ENCODE measurements at regions not wholly inside any gene's neighbourhood (a gene's known extent, or its start where the extent isn't known, plus 50 kb on each side); places are given as distances from the start of the nearest gene placed in this dataset.

DNA sequence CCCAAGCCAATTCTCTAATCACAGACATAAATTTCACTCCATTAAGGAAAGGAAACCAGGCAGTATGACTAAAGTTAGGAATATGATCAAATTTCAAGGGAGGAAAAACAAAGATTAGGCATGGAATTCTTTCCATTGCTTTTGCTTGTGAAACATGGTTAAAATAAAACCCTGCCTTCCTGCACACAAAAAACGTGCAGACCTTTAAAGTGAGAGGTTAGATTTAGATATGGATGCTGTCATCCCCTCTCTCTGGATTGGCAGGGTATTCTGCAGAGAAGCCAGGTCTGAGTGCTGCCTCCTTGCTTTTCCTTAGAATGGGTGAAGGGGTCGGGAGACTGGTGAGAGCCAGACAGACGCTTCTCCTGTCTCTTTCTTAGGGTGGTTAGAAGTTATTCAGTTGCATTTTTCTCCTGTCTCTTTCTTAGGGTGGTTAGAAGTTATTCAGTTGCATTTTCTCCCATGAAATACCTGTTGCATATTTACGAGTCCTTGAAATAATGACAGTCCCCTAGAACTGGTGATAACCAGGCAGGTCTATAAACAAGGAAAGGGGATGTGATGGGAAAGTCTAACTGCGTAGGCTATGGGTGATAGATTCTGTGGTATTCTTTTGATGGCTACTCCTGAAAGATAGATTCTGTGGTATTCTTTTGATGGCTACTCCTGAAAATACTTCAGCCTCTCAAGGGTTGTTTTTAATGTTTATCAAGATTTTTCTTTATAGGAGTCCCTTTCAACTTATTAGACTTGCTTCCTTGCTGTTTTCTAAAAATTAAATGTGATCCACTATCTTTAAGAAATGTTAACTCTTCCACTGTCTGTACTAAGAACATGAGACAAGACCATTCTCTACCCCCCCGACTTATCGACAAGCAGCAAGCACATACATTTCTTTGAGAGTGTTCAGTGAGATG lies 163.6 kb downstream of the SPRY1 start:
- Histone ChIP-seq H3K36me3 (ENCODE audit: control insufficient read depth in 2 of 2, insufficient read depth in 2 of 2, low read length in 1 of 2) (no peaks in the 10 kb centered on the region), H3K9me3 (ENCODE audit: control insufficient read depth in 2 of 2, insufficient read depth in 1 of 2, low read depth in 1 of 2, low read length in 1 of 2) (no peaks in the 10 kb centered on the region), H3K4me3 (ENCODE audit: low read depth in 1 of 2, low read length in 2 of 2) (no peak overlapping the region), H3K4me1 (ENCODE audit: control insufficient read depth in 2 of 2, insufficient read depth in 2 of 2, low read length in 1 of 2) (no peaks in the 10 kb centered on the region), H3K27me3 (ENCODE audit: control insufficient read depth in 1 of 2, insufficient read depth in 2 of 2, low read length in 2 of 2) (no peaks in the 10 kb centered on the region), H3K27ac (ENCODE audit: low read depth in 2 of 2, low read length in 1 of 2) (no peak overlapping the region)
- WGBS, 2 donors, result 80 to 89% methylated on average over 7 of the region's 7 CpGs

DNA sequence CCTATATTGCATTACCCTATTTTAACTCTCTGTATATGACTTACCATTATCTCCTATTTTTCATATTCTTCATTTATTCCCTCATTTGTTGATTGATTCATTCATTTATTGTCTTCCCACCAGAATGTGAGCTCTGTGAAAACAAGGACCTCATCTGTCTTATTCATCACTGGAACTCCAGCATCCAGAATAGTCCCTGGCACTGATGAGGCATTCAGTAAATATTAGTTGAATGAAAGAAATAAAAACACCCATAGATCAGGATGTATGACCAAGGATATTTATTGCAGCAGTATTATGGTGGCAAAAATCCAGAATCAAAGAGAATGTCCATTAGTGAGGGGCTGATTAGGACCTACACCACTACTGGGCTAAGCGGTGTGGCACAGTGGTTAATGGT lies 164.9 kb downstream of the SPRY1 start:
- no peaks in the 10 kb centered on the region for H3K4me1 ChIP-seq (ENCODE audit: control insufficient read depth in 2 of 2, insufficient read depth in 2 of 2, low read length in 1 of 2)
- H3K4me3 ChIP-seq (ENCODE audit: low read depth in 1 of 2, low read length in 2 of 2), result no peak overlapping the region
- WGBS, 2 donors, result 0 to 14% methylated on average over 1 of the region's 1 CpG
- no peaks in the 10 kb centered on the region for H3K27me3 ChIP-seq (ENCODE audit: control insufficient read depth in 1 of 2, insufficient read depth in 2 of 2, low read length in 2 of 2)
- no peak overlapping the region for H3K27ac ChIP-seq (ENCODE audit: low read depth in 2 of 2, low read length in 1 of 2)
- H3K9me3 ChIP-seq (ENCODE audit: control insufficient read depth in 2 of 2, insufficient read depth in 1 of 2, low read depth in 1 of 2, low read length in 1 of 2), result no peaks in the 10 kb centered on the region
- H3K36me3 ChIP-seq (ENCODE audit: control insufficient read depth in 2 of 2, insufficient read depth in 2 of 2, low read length in 1 of 2), result no peaks in the 10 kb centered on the region

DNA sequence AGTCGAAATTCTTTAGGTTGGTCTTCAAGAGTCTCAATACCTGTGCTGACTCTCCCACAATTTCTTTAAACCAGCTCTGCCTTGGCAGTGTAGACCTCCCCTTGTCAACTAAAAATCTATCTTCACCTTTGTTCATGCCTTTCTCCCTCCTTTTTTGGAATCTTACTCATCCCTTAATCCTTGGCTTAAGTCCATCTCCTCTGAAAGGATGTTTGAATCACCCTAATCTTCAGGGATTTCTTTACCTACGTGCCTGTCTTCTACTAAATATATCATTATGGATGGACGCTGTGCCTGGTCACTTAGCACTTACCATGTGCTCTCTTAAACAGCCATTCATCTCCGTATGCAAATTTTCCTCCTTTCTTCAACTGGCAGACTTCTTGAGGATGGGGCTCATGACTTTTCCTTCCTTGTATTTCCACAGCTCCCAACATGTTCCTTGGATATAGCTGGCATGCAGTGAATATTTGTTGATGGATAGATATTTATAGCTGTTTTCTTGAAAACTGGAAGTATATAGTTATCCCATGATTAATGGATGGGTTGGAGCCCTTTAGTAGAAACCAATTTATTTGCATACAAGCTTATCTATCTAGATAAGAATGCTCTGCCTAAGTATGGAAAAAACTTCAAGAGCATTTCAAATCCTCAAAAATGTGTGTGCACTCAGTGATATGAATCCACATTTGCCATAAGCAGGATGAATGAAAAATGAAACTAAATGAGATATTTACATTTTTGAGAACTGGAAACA lies 166.6 kb downstream of the SPRY1 start:
- WGBS, 2 donors, result 50 to 64% methylated on average over 4 of the region's 4 CpGs

DNA sequence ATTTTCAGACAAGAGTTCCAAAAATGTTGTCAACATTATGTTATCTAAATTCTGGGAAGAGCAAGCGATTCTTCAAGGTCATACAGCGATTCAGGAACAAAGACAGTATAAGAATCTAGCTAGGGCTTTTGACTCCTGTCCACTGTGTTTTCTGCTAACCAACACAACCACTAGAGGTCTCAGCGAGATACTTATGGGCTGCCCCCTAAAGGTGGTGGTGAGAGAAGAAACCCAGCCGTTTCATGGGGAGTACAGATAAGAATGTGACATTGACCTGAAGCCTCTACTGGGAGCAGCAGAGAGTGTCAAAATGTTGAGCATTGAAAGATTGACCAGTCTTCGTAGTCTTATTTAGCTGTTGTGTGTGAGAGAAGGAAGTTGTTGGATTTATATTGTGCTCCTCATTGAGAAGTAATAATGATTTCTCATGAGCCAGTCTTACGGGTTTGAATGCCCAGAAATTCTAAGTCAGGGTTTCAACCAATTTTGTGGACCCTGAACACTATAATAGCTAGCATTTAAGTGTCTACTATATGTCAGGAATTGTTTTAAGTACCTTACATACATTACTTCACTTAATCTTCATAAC lies 168.3 kb downstream of the SPRY1 start:
- Histone ChIP-seq H3K4me3 (ENCODE audit: low read depth in 1 of 2, low read length in 2 of 2) (no peak overlapping the region), H3K4me1 (ENCODE audit: control insufficient read depth in 2 of 2, insufficient read depth in 2 of 2, low read length in 1 of 2) (no peaks in the 10 kb centered on the region), H3K27me3 (ENCODE audit: control insufficient read depth in 1 of 2, insufficient read depth in 2 of 2, low read length in 2 of 2) (no peaks in the 10 kb centered on the region), H3K27ac (ENCODE audit: low read depth in 2 of 2, low read length in 1 of 2) (no peak overlapping the region), H3K36me3 (ENCODE audit: control insufficient read depth in 2 of 2, insufficient read depth in 2 of 2, low read length in 1 of 2) (no peaks in the 10 kb centered on the region), H3K9me3 (ENCODE audit: control insufficient read depth in 2 of 2, insufficient read depth in 1 of 2, low read depth in 1 of 2, low read length in 1 of 2) (no peaks in the 10 kb centered on the region)
- WGBS, 2 donors, result 52 to 57% methylated on average over 6 of the region's 6 CpGs

More for the DNA sequence above, 166.6 kb downstream of the SPRY1 start:
- H3K36me3 ChIP-seq (ENCODE audit: control insufficient read depth in 2 of 2, insufficient read depth in 2 of 2, low read length in 1 of 2), result no peaks in the 10 kb centered on the region
- no peaks in the 10 kb centered on the region for H3K9me3 ChIP-seq (ENCODE audit: control insufficient read depth in 2 of 2, insufficient read depth in 1 of 2, low read depth in 1 of 2, low read length in 1 of 2)
- H3K4me3 ChIP-seq (ENCODE audit: low read depth in 1 of 2, low read length in 2 of 2), result no peak overlapping the region
- H3K27ac ChIP-seq (ENCODE audit: low read depth in 2 of 2, low read length in 1 of 2), result no peak overlapping the region
- H3K27me3 ChIP-seq (ENCODE audit: control insufficient read depth in 1 of 2, insufficient read depth in 2 of 2, low read length in 2 of 2), result no peaks in the 10 kb centered on the region
- H3K4me1 ChIP-seq (ENCODE audit: control insufficient read depth in 2 of 2, insufficient read depth in 2 of 2, low read length in 1 of 2), result no peaks in the 10 kb centered on the region

DNA sequence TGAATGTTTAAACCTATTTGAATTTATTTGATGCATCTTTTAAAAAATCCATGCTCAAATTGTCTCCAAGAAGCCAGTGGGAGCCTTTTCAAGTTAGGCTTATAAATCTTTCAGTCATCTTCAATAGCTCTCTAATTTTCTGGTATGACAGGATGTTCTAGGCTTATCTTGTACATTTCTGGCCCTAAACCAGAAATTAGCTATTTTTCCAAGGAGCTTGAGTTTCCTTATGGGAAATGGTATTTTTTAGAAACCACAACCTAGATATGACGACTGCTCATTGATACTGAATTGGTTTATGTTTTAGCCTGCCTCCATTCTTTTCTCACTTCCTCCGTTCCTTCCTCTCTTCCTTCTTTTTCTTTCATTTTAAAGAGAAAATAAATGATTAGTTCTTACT lies 172.3 kb downstream of the SPRY1 start:
- Histone ChIP-seq H3K27me3 (ENCODE audit: control insufficient read depth in 1 of 2, insufficient read depth in 2 of 2, low read length in 2 of 2) (no peaks in the 10 kb centered on the region), H3K4me1 (ENCODE audit: control insufficient read depth in 2 of 2, insufficient read depth in 2 of 2, low read length in 1 of 2) (no peaks in the 10 kb centered on the region), H3K27ac (ENCODE audit: low read depth in 2 of 2, low read length in 1 of 2) (no peak overlapping the region), H3K4me3 (ENCODE audit: low read depth in 1 of 2, low read length in 2 of 2) (no peak overlapping the region), H3K9me3 (ENCODE audit: control insufficient read depth in 2 of 2, insufficient read depth in 1 of 2, low read depth in 1 of 2, low read length in 1 of 2) (no peaks in the 10 kb centered on the region), H3K36me3 (ENCODE audit: control insufficient read depth in 2 of 2, insufficient read depth in 2 of 2, low read length in 1 of 2) (no peaks in the 10 kb centered on the region)
- 85 to 87% methylated on average over 2 of the region's 2 CpGs for WGBS, 2 donors

DNA sequence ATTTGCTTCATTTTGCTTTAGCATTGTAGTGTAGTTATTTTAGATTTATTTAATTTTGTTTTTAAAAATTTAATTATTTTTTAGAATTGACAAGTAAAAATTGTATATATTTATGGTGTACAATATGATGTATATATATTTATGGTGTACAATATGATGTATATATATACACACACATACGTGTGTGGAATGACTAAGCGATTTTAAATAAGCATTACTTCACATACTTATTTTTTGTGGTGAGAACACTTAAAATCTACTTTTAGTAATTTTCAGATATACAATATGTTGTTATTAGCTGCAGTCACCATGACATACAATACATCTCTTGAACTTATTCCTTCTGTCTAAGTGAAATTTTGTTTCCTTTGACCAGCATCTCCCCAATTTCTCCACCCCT lies 172.9 kb downstream of the SPRY1 start:
- no peak overlapping the region for H3K27ac ChIP-seq (ENCODE audit: low read depth in 2 of 2, low read length in 1 of 2)
- H3K4me1 ChIP-seq (ENCODE audit: control insufficient read depth in 2 of 2, insufficient read depth in 2 of 2, low read length in 1 of 2), result no peaks in the 10 kb centered on the region
- H3K36me3 ChIP-seq (ENCODE audit: control insufficient read depth in 2 of 2, insufficient read depth in 2 of 2, low read length in 1 of 2), result no peaks in the 10 kb centered on the region
- H3K4me3 ChIP-seq (ENCODE audit: low read depth in 1 of 2, low read length in 2 of 2), result no peak overlapping the region
- H3K27me3 ChIP-seq (ENCODE audit: control insufficient read depth in 1 of 2, insufficient read depth in 2 of 2, low read length in 2 of 2), result no peaks in the 10 kb centered on the region
- WGBS, 2 donors, result 90 to 96% methylated on average over 2 of the region's 2 CpGs
- no peaks in the 10 kb centered on the region for H3K9me3 ChIP-seq (ENCODE audit: control insufficient read depth in 2 of 2, insufficient read depth in 1 of 2, low read depth in 1 of 2, low read length in 1 of 2)

DNA sequence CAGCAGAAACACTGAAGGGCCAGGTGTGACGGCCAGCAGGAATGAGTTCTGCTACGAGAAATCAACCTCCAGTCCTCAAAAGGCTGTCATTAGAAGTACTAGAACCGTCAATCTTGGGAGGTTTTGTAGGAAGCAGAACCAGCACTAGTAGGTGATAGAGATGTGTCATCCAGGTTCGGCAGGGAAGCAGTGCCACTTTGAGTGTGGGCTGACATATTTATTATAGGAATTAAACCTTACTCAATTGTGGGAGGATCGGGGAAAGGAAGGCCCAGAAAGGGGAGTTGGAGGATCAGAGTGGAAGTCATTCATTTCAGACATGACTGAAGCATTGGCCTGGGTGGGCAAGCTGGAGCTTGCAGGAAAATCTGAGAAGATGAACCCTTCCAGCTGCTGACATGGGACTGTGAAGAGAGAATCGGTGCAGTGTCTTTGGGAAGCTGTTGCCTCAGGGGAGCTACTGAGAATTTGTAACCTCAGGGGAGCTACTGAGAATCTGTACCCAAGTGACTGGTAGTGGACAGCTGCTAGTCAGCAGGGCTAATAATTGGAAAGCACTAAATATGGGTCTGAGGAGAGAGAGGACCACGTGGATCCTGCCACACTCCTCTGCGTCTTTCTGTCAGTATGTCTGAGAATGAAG lies 177.4 kb downstream of the SPRY1 start:
- Histone ChIP-seq H3K4me1 (ENCODE audit: control insufficient read depth in 2 of 2, insufficient read depth in 2 of 2, low read length in 1 of 2) (no peaks in the 10 kb centered on the region), H3K27me3 (ENCODE audit: control insufficient read depth in 1 of 2, insufficient read depth in 2 of 2, low read length in 2 of 2) (no peaks in the 10 kb centered on the region), H3K4me3 (ENCODE audit: low read depth in 1 of 2, low read length in 2 of 2) (no peak overlapping the region), H3K36me3 (ENCODE audit: control insufficient read depth in 2 of 2, insufficient read depth in 2 of 2, low read length in 1 of 2) (no peaks in the 10 kb centered on the region), H3K9me3 (ENCODE audit: control insufficient read depth in 2 of 2, insufficient read depth in 1 of 2, low read depth in 1 of 2, low read length in 1 of 2) (no peaks in the 10 kb centered on the region), H3K27ac (ENCODE audit: low read depth in 2 of 2, low read length in 1 of 2) (no peak overlapping the region)
- 77 to 80% methylated on average over 8 of the region's 8 CpGs for WGBS, 2 donors

DNA sequence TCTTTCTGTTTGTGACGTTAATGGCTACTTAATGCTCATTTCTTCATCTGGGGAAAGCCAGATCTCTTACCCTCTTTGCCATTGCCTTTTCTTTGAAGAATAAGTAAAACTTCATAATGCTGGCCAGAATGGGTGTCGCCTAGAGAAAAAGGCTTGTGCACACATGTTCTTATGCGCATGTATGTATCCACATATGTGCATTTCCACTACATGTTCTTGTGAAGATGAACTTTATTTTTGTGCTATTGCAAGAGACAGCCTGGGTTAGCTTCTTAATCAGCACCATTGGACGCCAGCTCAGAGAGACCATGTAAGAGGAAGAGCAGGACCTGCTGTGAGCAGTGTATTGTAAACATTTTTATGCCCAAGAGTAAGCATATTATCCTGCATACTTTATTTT lies 178.7 kb downstream of the SPRY1 start:
- WGBS, 2 donors, result 87 to 89% methylated on average over 4 of the region's 4 CpGs
- Histone ChIP-seq H3K36me3 (ENCODE audit: control insufficient read depth in 2 of 2, insufficient read depth in 2 of 2, low read length in 1 of 2) (no peaks in the 10 kb centered on the region), H3K4me3 (ENCODE audit: low read depth in 1 of 2, low read length in 2 of 2) (no peak overlapping the region), H3K4me1 (ENCODE audit: control insufficient read depth in 2 of 2, insufficient read depth in 2 of 2, low read length in 1 of 2) (no peaks in the 10 kb centered on the region), H3K27me3 (ENCODE audit: control insufficient read depth in 1 of 2, insufficient read depth in 2 of 2, low read length in 2 of 2) (no peaks in the 10 kb centered on the region), H3K27ac (ENCODE audit: low read depth in 2 of 2, low read length in 1 of 2) (no peak overlapping the region), H3K9me3 (ENCODE audit: control insufficient read depth in 2 of 2, insufficient read depth in 1 of 2, low read depth in 1 of 2, low read length in 1 of 2) (no peaks in the 10 kb centered on the region)

DNA sequence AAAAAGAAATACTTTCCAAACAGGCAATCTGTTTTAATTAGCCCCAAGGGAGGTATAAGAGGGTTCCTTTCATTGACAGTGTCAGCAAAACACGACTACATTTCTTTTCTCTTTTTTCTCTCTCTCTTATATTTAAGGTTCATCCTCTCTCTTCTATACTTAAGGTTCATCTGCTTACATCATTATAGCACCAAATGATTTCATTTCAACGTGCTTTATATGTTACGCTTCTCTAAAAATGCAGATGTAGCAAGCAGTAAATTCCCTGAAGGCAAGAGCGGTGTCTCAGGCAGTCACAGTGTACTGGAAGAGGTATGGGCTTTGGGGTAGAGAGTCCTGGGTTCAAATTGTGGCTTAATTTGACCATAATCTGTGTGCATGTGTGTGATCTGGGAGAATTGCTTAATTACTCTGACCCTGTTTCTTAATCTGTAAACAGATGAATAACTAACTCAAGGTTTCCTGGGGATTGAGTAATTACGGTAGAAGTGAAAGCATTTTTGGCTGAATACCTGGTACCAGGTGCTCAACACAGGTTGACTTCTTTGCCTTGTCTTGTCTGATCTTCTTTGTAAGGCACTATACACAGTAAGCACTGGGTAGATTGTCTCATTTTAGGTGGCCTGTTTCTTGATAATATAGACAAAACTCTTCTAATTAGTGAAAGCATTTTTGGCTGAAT lies 180.8 kb downstream of the SPRY1 start:
- H3K27ac ChIP-seq (ENCODE audit: low read depth in 2 of 2, low read length in 1 of 2), result no peak overlapping the region
- no peaks in the 10 kb centered on the region for H3K36me3 ChIP-seq (ENCODE audit: control insufficient read depth in 2 of 2, insufficient read depth in 2 of 2, low read length in 1 of 2)
- H3K9me3 ChIP-seq (ENCODE audit: control insufficient read depth in 2 of 2, insufficient read depth in 1 of 2, low read depth in 1 of 2, low read length in 1 of 2), result peaks cover 3 to 5% of the 10 kb centered on the region in 2 donors
- WGBS, 2 donors, result 72 to 76% methylated on average over 5 of the region's 5 CpGs
- H3K4me3 ChIP-seq (ENCODE audit: low read depth in 1 of 2, low read length in 2 of 2), result no peak overlapping the region
- H3K4me1 ChIP-seq (ENCODE audit: control insufficient read depth in 2 of 2, insufficient read depth in 2 of 2, low read length in 1 of 2), result no peaks in the 10 kb centered on the region
- no peaks in the 10 kb centered on the region for H3K27me3 ChIP-seq (ENCODE audit: control insufficient read depth in 1 of 2, insufficient read depth in 2 of 2, low read length in 2 of 2)
